Gastroesophageal sphincter (tissue), 3 donors: ENCODE measurements at regions not wholly inside any gene's neighbourhood (a gene's known extent, or its start where the extent isn't known, plus 50 kb on each side); places are given as distances from the start of the nearest gene placed in this dataset.

Source experiments
- EP300 ChIP-seq: sonication (generic); formaldehyde crosslinking; IDR thresholded peaks from one replicate; pipeline ENCODE4 v1.6.1; 2017; ENCODE audit warnings: antibody characterized with exemption, mild to moderate bottlenecking
- POLR2A ChIP-seq, 2 donors: fragments of 450-650 bp; IDR thresholded peaks; one replicate each; pipeline ENCODE4 v1.6.1; 2017; ENCODE audit warnings: antibody characterized with exemption in 2 of 2, mild to moderate bottlenecking in 2 of 2, moderate library complexity in 1 of 2
- POLR2AphosphoS5 ChIP-seq: sonication (generic); formaldehyde crosslinking; IDR thresholded peaks from one replicate; pipeline ENCODE4 v1.6.1; 2017; ENCODE audit warnings: antibody characterized with exemption
- TF ChIP-seq, protein P1 (sequence below), 4 experiments: fragments of 200-600 bp in 2 of 4; fragments of 450-650 bp in 2 of 4; sonication (generic) in 1 of 4; IDR thresholded peaks; one replicate each; pipeline ENCODE4 v1.5.1; 2017 to 2019; ENCODE audit warnings: antibody characterized with exemption in 4 of 4, mild to moderate bottlenecking in 2 of 4, moderate library complexity in 2 of 4

DNA sequence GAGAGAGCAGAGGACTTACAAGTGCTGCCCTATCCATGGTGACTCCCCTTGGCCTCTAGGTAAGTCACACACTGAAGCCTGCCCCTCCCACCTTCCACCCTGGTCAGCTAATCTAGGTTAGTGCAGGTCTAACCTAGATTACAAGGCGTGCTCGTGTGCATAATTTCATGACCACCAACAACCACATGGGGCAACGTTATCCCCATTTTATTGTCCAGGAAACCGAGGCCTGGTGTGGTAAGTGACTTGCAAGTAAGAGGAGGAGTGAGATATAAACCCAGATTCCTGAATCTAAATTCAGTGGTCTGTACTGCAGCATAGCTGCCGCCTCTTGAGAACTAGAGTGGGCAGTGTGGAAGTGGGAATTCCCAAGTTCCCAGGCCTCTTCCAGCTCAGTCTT, 171.1 kb downstream of the DAD1 start:
- TF ChIP-seq POLR2A (IDR thresholded peaks at IDR 0.05) (no peak), EP300 (no peak), POLR2AphosphoS5 (no peak)
- TF ChIP-seq, protein P1, sequence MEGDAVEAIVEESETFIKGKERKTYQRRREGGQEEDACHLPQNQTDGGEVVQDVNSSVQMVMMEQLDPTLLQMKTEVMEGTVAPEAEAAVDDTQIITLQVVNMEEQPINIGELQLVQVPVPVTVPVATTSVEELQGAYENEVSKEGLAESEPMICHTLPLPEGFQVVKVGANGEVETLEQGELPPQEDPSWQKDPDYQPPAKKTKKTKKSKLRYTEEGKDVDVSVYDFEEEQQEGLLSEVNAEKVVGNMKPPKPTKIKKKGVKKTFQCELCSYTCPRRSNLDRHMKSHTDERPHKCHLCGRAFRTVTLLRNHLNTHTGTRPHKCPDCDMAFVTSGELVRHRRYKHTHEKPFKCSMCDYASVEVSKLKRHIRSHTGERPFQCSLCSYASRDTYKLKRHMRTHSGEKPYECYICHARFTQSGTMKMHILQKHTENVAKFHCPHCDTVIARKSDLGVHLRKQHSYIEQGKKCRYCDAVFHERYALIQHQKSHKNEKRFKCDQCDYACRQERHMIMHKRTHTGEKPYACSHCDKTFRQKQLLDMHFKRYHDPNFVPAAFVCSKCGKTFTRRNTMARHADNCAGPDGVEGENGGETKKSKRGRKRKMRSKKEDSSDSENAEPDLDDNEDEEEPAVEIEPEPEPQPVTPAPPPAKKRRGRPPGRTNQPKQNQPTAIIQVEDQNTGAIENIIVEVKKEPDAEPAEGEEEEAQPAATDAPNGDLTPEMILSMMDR (IDR thresholded peaks at IDR 0.05): no peak
